ENCODE measurements at regions not wholly inside any gene's neighbourhood (a gene's known extent, or its start where the extent isn't known, plus 50 kb on each side); places are given as distances from the start of the nearest gene placed in this dataset.

GRCh38 chr13:30371649-30372265, 50.5 kb upstream of the UBE2L5 start (continued):
- TF ChIP-seq CHD7 (IDR thresholded peaks at IDR 0.05; ENCODE audit: insufficient replicate concordance, low read length) (no peak), RNF2 (IDR thresholded peaks at IDR 0.05; ENCODE audit: borderline replicate concordance, low read depth, low read length, missing control alignments, poor library complexity, severe bottlenecking) (no peak), SP2 (IDR thresholded peaks at IDR 0.05; ENCODE audit: low read length) (no peak)

All from H1 (cell line).